ENCODE measurements at regions not wholly inside any gene's neighbourhood (a gene's known extent, or its start where the extent isn't known, plus 50 kb on each side); places are given as distances from the start of the nearest gene placed in this dataset.

- Histone ChIP-seq H3K36me3 (no peaks in the 10 kb centered on the region), H3K9me3 (replicated peaks) (peaks cover 12% of the 10 kb centered on the region), H3K4me3 (no peak overlapping the region), H3K27me3 (ENCODE audit: low read depth) (no peaks in the 10 kb centered on the region), H3K27ac (replicated peaks) (no peak overlapping the region), H3K4me1 (peaks cover 5% of the 10 kb centered on the region)
- intact Hi-C loops (cut with micrococcal nuclease) = no loop called here
- DNase-seq = no peak
- no peak for TF ChIP-seq CTCF (IDR thresholded peaks at IDR 0.05; ENCODE audit: borderline replicate concordance)
Measured at GRCh38 chr16:54397838-54398237, 111.3 kb upstream of the IRX3 start.

DNA sequence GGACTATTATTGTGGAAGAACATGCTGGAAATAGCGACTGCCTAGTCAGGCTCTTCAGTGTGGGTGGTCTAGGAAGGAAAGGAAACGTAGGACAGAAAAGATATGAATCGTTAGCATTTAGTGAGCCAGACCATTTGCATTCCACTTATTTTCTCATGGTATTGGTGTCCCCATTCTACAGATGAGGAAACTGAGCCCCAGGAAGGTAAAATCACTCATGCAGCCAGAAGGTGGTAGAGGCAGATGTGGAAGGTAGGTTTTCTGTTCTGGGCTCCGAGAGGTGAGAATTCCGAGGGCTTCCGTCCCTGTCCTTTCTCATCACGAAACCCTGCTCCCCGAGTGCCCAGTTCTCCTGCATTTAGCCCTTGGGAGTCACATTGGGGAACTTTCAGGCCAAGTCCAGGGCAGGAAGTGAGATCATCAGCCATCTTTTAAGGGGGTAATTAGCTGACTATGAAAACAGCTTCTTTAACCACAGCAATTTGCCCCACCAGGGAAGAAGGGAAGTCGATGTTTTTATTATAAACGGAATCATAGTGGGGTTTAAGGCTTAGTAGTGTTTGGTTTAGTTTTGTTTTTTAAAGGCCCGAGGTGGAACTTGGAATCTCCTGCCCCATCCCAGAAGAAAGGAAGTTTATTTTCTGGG, 110.7 kb upstream of the IRX3 start:
- H3K4me1 ChIP-seq = no peaks in the 10 kb centered on the region
- intact Hi-C loops (cut with micrococcal nuclease) = no loop called here
- H3K27me3 ChIP-seq (ENCODE audit: low read depth) = no peaks in the 10 kb centered on the region
- no peak for DNase-seq
- no peak overlapping the region for H3K4me3 ChIP-seq
- TF ChIP-seq CTCF (IDR thresholded peaks at IDR 0.05; ENCODE audit: borderline replicate concordance) = no peak
- H3K27ac ChIP-seq (replicated peaks) = no peak overlapping the region
- no peaks in the 10 kb centered on the region for H3K36me3 ChIP-seq
- peaks cover 12% of the 10 kb centered on the region for H3K9me3 ChIP-seq (replicated peaks)

DNA sequence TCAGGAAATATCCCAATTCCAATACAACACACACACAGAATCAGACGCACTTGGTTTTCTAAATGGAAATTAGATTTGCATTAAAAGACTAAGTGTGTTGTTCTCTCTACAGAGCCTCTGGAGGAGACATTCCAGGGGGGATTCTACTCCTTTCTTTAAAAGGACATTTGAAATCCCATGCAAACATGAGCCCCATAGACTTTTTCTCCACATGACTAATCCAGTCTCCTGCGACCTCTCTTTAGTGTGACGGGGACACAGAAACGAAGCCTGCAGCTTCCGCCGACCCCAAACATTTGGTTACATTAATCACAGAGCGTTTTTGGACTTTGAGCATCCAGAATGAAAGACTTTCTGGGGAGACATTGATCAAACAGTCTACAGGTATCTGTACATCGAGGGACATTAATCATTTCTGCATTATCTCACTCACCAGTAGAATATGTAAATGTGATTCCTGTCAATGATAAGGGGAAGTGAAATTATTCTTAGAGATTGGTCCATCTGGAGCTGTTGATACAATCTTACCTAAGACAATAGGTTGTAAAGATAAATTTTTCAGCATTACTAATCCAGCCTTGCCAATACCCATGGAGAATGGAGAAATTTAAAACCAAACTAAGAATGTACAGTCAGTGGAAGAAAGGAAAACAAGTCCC, 103.4 kb upstream of the IRX3 start:
- no peaks in the 10 kb centered on the region for H3K4me1 ChIP-seq
- no peak overlapping the region for H3K4me3 ChIP-seq
- H3K27ac ChIP-seq (replicated peaks) = no peak overlapping the region
- no peaks in the 10 kb centered on the region for H3K36me3 ChIP-seq
- no peak for TF ChIP-seq CTCF (IDR thresholded peaks at IDR 0.05; ENCODE audit: borderline replicate concordance)
- no peaks in the 10 kb centered on the region for H3K27me3 ChIP-seq (ENCODE audit: low read depth)
- no peak for DNase-seq
- intact Hi-C loops (cut with micrococcal nuclease) = no loop called here
- H3K9me3 ChIP-seq (replicated peaks) = peaks cover 4% of the 10 kb centered on the region

- no peak for DNase-seq
- H3K9me3 ChIP-seq (replicated peaks) = peaks cover 7% of the 10 kb centered on the region
- H3K4me1 ChIP-seq = no peaks in the 10 kb centered on the region
- no peak overlapping the region for H3K4me3 ChIP-seq
- intact Hi-C loops (cut with micrococcal nuclease) = no loop called here
- no peaks in the 10 kb centered on the region for H3K36me3 ChIP-seq
- TF ChIP-seq CTCF (IDR thresholded peaks at IDR 0.05; ENCODE audit: borderline replicate concordance) = no peak
- no peak overlapping the region for H3K27ac ChIP-seq (replicated peaks)
- H3K27me3 ChIP-seq (ENCODE audit: low read depth) = no peaks in the 10 kb centered on the region
Measured at GRCh38 chr16:54385141-54385540, 98.6 kb upstream of the IRX3 start.

DNA sequence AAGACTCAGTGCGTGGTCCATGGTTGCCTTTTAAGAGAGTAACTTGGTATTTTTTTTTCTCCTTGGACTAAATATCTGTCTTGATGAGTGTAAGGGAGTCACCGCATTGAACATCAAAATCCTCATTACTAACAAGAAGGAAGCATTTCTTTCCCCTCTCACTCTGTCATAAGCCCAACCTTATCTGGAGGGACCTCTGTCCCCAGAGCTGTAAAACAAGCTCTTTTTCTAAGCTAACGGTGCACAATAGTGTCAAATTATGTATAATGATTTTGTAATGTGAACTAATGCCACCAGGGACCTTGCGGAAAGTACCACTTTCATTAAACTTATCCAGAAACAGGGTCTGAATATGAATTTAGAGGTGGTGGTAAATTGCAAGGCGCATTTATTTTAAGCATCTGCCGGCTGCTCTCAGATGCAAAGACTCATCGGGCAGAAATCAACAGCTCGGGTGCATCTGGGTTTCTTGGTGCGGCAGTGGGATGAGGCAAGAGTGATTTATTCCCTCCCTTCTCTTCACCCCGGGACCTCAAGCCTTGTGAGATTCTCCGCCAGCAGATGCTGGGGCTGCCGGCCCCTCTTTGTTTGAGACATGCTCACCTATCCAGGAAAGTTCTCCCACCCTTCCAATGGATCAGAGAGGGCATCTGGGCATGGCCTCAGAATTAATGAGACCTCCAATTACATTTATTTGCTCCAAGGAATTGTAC, 95.2 kb upstream of the IRX3 start:
- TF ChIP-seq CTCF (IDR thresholded peaks at IDR 0.05; ENCODE audit: borderline replicate concordance) = no peak
- Histone ChIP-seq H3K4me3 (no peak overlapping the region), H3K4me1 (no peaks in the 10 kb centered on the region), H3K36me3 (no peaks in the 10 kb centered on the region), H3K9me3 (replicated peaks) (peaks cover 20% of the 10 kb centered on the region), H3K27ac (replicated peaks) (no peak overlapping the region), H3K27me3 (ENCODE audit: low read depth) (no peaks in the 10 kb centered on the region)
- DNase-seq = no peak
- intact Hi-C loops (cut with micrococcal nuclease) = no loop called here
